Lung microvascular endothelial cell (primary cell): ENCODE measurements at regions not wholly inside any gene's neighbourhood (a gene's known extent, or its start where the extent isn't known, plus 50 kb on each side); places are given as distances from the start of the nearest gene placed in this dataset.
A peak's percentile ranks its signal among the peaks of the same experiment; 100 is the strongest.
"Not testable (repeated sequence)": the region's sequence is repeated elsewhere in the genome, so short reads cannot be mapped to it uniquely, and the experiment has no call there.

ENCODE experiments used
- DNase-seq, 2 donors: peaks; one replicate each; pipeline versions ENCODE4 v3.0.0 to v3.0.0-alpha.2; 2010; ENCODE audit warnings: low read depth in 2 of 2

DNA sequence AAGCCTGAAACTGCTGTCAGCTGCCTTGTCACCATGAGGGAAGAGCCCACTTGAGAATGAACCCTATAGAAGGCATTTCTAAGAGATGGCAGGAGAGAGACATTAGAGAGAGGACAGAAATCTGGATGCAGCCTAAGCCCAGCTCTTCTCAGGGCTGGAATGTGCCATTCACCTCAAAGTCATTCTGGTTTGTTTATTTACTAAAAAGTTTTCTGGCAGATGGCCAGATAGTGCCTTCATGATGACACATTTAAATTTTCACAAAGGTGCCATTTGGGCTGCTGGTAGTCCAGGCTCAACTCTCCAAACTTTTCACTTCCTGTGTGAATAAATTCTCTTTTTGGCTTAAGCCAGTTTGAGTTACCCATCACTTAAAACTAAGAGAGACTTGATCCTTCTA, 144.6 kb upstream of the ZNF366 start:
- DNase-seq: peak in 1 of 2 donors; percentile 19

DNA sequence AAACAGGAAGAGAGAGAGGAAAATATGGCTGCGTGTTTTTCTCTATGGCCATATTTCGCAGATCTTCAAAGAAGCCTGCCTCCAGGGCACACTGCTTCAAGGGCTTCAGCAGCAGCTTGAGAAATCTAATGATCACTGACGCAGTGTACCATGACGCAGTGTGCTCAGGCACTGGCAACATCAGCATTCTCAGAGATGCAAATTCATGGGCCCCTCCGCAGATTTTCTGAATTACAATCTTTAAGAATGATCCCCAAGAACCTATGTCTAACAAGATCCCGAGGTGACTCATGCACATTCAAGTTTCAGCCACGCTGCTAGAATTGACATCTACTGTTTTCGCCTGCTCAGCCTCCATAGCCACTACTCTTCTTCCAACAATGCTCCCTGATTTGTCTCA, 143.9 kb upstream of the ZNF366 start:
- no peak for DNase-seq

- DNase-seq: peak in 1 of 2 donors; percentile 43
Observed at GRCh38 chr5:72649449-72649848, 142.2 kb upstream of the ZNF366 start.

GRCh38 chr5:72648480-72648879, 141.3 kb upstream of the ZNF366 start:
- no peak for DNase-seq

DNA sequence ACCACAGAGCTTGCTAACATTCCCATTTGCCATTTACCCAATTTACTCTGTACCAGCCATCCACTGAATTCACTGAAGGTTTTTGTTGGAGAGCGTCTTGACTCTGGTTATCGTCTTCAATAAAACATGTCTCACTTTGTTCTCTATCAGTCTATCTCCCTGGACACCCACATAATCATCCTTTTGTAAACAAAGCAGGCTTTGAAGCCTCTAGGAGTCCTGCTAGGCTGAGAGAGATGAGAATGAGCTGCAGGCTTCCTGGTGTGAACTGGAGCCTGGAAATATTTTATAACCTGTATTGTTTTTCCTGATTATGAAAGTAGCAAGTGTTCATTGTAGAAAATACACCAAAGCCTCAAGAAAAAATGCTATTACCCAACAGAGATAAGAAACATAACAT, 140.6 kb upstream of the ZNF366 start:
- DNase-seq: peak in 1 of 2 donors; percentile 4

DNA sequence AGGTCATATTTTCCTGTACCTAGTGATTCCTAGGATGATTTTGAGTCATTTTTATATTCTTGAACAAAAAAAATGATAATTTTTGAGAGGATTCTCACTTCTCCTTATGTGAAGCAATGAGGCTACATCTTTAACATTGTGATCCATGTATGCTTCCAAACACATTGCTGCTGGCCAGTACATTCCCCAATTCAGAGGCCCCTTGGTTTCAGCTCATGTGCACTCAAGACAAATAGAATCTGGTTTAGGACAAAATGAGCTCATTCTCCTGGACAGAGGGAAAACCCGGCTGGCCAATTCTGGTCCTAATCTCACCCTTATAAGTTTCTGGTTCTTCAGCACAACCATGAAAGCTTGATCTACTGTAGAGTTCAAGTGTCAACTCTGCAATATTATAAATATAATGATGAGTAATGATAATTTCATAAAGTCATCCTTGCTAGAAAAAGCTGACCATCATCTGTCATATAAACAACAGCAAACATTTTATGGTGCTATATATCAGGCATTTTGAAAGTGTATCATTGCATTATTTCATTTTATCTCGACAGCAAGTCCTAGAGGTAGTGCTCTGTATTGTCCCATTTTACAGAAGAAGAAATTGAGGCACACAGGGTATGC, 139.1 kb upstream of the ZNF366 start:
- DNase-seq: no peak

DNA sequence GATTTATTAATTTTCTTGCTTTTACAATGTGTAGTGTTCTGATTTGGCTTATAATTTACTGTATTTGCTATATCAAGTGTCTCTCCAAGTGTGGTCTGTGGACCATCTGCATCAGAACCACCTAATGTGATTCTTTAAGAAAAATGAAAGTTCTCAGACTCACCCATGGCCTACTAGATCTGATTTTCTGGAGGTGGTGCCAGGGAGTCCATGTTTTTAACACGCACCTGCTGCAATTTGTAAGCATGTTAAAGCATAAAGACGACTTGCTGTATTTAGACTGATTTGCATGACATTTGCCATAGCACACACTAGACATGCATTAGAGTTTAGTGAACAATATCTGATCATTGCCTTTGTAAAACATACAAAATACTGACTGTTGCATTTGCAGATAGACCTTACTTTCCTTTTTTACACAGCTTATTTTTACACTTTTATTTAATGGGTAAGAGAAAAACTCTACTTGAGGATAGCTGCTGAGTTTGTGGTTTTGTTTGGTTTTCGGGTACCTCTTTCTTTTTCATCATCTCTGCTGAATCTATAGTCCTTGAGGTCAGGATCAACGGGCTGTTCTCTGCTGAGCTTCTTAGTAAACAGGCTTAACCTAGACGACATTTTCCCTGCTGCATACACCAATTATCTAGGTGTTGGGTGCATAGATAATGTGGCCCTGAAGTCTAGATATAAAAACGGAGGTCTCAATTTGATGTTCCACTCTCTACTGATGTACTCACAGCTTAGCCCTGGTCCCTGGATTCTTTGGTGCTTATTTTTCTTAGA, 138.0 kb upstream of the ZNF366 start:
- DNase-seq: no peak

GRCh38 chr5:72644296-72644695, 137.1 kb upstream of the ZNF366 start:
- DNase-seq: no peak

DNA sequence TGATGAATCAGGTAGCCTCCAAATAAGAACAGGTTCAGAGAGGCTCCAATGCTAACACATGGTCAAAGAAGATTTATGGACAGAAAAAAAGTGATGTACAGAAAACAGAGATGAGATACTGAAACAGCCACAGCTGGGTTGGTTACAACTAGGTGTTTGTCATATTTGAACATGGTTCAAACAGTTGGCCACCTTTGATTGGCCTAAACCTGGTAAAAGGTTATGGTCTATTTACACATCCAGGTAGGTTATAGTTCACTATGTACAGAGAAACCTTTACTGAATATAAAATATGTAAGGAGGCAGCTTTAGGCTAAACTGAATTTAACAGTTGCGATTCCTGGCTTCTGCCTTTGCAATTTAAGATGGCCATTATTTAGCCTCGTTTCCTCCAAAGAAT, 134.0 kb upstream of the ZNF366 start:
- DNase-seq: no peak

DNA sequence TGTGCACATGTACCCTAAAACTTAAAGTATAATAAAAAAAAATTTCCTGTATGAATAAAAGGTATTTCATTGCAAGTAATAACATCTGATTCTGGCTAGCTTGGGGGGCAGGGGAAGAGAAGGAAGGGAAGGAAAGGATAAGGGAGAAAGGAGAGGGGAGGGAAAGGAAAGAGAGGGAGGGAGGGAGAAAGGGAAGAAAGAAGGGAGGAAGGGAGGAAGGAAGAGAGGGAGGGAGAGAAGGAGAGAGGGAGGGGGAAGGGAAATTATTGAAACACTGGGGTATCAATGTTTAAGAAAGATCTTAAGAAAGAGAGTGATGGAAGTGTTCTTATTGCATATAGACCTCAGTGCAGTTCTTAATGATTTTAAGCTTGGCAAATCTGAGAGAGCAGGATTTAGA, 129.8 kb upstream of the ZNF366 start:
- DNase-seq: no peak

DNA sequence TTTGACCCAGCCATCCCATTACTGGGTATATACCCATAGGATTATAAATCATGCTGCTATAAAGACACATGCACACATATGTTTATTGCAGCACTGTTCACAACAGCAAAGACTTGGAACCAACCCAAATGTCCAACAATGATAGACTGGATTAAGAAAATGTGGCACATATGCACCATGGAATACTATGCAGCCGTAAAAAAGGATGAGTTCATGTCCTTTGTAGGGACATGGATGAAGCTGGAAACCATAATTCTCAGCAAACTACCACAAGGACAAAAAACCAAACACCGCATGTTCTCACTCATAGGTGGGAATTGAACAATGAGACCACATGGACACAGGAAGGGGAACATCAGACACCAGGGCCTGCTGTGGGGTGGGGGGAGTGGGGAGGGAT, 129.4 kb upstream of the ZNF366 start:
- DNase-seq: not testable (repeated sequence)

GRCh38 chr5:72634444-72634843, 127.2 kb upstream of the ZNF366 start:
- DNase-seq: peak; percentile 13 to 72

- DNase-seq: no peak
Observed at GRCh38 chr5:72633649-72634048, 126.4 kb upstream of the ZNF366 start.

DNA sequence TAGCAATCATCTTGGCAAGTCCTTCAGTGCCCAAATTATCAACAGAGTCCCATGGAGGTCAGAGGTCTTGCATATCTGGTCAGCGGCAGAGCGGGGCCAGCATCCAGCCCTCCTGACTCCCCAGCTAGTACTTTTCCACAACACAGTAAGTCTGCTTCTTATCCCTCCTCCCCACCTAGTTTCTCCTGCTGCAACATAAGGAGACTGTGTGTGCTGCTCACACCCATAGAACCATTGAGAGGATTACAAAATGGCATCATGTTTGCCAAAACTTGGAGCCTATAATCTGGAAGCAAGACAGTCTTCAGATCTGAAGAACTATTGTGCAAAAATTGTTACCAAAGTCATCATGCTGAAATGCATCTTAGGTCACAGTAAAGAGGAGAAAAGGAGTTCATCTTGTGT, 125.8 kb upstream of the ZNF366 start:
- no peak for DNase-seq

GRCh38 chr5:72630721-72631120, 123.5 kb upstream of the ZNF366 start:
- no peak for DNase-seq

DNA sequence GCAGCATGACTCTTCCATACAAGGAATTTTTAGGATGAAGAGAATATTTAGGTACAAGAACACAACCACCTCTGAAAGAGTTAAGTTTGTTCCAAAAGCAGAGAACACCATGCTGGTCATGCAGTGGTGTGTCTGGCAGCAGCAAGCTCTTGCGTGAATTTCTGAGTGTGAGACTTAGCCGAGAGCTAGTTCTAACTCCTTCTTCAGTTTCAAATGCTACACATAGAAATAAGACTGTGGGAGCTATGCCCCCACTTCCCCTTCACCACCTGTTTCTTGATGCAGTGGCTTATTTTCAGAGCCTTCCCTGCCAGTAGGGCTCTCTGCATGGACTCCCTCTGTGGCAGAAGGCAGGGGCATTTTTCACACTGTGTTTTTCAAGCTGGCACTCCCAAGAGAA, 122.9 kb upstream of the ZNF366 start:
- no peak for DNase-seq

- DNase-seq: no peak
Observed at GRCh38 chr5:72628771-72629371, 121.7 kb upstream of the ZNF366 start.

DNA sequence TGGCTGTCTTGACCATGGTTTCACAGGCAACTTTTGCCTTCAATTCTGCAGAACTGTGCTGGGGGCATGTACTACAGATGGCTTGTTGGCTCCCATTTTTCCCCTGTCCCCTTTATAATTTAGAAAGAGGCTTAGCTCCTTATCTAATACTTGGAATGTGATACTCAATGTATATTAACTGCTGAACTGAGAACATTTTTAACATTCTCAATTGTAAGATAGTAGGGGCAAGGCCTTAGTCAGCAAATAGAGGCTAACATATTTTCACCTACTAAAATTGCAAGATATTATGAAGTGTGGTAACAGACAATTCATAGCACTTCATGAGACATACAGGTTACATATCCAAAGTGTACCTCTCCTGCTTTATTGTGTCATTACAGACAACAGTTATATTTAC, 118.1 kb upstream of the ZNF366 start:
- DNase-seq: no peak

- peak; percentile 56 to 90 for DNase-seq
Observed at GRCh38 chr5:72624641-72625236, 117.5 kb upstream of the ZNF366 start.

GRCh38 chr5:72623936-72624335, 116.7 kb upstream of the ZNF366 start:
- no peak for DNase-seq

DNA sequence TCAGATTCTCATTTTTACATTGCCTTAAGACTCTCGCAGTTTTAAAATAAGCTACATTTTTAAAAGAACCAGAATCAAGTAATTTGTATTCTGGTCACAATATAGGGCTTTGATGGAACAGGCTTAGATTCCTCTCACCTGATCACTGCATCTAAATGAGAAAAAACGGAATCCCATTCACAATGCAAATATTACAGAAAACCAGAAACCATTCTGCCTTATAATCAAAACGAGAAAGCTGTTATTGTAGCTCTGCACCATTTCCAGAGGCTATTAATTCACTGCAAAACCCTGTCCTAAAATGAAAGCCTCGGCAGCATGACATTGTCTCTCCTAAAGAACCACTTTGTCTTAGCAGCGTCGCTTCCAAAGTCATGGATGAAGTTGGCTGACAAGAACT, 116.1 kb upstream of the ZNF366 start:
- DNase-seq: no peak

DNA sequence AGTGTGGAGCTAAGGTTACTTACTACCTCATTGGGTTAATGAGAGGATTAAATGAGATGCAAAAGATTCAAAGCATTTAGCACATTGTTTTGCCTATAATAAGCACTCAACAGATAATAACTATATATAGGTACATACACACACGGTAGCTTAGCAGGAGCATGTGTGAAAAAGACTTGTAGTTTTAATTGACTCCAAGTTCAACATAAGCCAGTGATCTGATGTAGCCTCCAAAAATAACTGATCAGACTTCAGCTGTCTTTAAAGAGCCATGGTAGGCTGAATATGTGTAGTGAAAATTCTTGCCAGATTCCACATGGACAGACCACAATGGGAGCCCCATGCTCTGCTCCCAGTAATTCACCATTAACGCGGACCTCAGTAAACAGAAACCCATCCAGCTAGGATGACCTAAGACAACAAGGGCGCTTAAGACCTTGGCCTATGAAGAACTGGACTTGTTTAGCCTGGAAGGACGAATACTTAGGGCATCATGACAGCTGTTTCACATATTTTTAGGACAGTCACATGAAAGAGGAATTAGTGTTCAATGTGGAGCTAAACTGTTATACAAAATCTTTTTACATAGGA, 115.1 kb upstream of the ZNF366 start:
- DNase-seq: no peak
